DMS79 (cell line): ENCODE measurements at regions not wholly inside any gene's neighbourhood (a gene's known extent, or its start where the extent isn't known, plus 50 kb on each side); places are given as distances from the start of the nearest gene placed in this dataset.
"Not testable (repeated sequence)": the region's sequence is repeated elsewhere in the genome, so short reads cannot be mapped to it uniquely, and the experiment has no call there.

Experiments used
- DNase-seq: peaks from one replicate; lab custom pipeline; 2025; lab: John Stamatoyannopoulos, UW

DNA sequence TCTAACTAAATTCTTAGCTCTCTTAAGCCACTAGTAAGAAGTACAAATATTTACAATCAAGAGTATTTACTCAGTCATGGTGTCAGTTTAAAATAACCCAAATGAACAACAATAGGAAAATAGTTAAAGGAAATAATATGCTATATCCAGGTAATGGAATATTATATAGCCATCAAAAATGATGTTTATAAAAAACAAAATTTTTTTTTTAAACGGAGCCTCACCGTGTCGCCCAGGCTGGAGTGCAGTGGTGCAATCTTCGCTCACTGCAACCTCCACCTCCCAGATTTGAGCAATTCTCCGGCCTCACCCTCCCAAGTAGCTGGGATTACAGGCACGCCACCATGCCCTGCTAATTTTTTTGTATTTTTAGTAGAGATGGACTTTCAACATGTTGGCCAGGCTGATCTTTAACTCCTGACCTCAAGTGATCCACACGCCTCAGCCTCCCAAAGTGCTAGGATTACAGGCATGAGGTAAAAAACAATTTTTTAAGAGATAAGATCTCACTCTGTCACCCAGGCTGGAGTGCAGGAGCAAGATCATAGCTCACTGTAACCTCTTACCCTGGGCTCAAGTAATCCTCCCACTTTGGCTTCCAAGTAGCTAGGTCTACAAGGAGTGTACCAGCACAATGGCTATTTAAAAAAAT is 132.5 kb downstream of the NOC3L start:
- no peak for DNase-seq

DNA sequence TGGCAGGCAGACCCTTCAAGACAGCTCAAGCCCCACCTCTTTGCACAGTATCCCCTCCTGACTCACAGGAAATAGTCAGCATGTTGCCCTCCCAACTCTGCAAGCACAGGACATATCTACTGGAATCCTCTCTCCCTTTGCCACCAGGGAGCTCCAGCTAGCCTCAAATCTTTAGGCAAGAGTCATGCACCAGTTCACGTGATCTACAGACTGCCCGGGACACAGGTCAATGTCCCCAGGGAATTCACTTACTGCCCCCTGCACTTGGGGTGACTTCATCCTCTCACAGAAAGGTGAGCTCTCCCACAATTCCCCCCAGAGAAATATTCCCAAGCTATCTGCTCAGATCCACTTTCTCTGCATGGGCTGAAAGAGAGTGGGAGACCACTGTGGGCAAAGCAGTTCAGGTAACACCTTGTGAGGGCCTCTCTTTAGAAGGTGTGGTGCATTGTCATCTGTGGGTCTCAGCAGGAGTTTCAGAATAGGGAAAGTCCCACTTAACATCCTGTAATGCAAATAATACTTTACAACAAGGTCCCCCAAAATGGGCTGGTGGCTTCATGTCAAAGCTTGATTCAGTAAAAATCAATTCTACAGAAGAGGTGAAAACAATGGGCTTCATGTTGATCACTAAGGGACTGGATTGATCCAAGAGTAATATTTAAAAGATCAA is 129.9 kb downstream of the NOC3L start:
- DNase-seq, result no peak

GRCh38 chr10:94235461-94235860 is 127.3 kb downstream of the NOC3L start:
- DNase-seq, result no peak

DNA sequence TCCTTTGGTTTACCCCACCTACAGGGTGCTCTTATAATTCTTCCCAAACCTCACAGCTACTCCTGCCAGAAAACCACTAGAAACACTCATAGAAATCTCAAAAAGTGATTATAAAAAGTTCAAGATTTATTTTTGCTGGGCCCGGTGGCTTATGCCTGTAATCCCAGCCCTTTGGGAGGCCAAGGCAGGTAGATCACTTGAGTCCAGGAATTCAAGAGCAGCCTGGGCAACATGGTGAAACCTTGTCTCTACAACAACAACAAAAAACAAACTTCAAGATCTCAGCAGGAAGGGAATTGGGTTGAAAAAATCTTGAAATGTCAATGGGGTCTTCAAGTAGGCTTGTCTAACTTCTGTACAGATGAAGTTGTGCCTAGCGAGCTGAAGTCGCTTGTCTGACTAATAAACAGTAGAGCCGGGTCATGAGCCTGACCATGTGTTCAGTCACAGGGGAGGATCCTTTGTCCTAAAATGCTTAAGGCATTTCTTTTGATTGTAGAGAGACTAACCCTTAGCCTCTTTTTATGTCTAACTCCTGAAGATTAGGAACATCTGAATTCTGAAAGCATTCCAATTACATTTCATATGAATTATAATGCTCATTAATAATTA is 124.6 kb downstream of the NOC3L start:
- DNase-seq, result no peak

- no peak for DNase-seq
Measured at GRCh38 chr10:94239696-94240095, 123.0 kb downstream of the NOC3L start.

- no peak for DNase-seq
Measured at GRCh38 chr10:94240491-94240890, 122.2 kb downstream of the NOC3L start.

GRCh38 chr10:94240901-94241300 is 121.8 kb downstream of the NOC3L start:
- DNase-seq, result no peak

DNA sequence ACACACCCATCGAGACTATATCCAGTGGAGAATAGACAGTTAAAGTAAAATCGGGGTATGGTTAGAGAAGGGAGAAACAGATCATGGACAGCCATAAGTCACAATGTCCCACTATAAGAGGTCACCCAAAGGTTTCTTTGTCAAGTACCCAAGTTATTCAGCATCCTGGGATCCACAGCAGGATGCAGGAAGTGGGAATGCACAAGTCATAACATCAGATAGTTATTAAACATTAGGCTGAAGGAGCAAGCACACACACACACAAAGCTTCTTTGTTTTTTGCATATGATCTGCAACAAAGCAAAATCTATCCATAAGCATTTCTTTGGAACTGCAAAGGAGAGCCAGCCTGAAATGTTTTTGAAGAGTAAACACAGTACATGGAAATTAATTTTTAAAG is 111.6 kb downstream of the NOC3L start:
- no peak for DNase-seq

DNA sequence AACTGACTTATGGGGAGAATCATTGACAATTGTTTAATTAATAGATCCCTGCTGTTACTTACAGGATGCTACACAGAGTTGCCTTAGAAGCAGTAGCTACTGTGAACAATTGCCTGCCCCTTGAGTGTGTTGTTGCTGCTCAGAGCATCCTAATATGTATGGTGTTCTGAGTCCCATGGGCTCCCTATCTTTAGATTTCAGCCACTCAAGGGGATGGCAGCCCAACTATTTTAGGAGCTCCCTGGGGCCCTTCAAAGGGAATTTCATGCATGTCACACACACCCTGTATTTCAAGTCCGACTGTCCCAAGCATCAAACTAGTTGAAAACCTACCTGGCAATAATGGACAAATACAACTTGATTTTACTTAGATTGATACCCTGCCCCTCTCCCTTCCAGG is 111.2 kb downstream of the NOC3L start:
- no peak for DNase-seq

DNA sequence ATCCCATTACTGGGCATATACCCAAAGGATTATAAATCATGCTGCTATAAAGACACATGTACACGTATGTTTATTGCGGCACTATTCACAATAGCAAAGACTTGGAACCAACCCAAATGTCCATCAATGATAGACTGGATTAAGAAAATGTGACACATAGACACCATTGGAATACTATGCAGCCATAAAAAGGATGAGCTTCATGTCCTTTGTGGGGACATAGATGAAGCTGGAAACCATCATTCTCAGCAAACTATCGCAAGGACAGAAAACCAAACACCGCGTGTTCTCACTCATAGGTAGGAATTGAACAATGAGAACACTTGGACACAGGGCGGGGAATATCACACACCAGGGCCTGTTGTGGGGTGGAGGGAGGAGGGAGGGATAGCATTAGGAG is 105.3 kb downstream of the NOC3L start:
- DNase-seq, result not testable (repeated sequence)

DNA sequence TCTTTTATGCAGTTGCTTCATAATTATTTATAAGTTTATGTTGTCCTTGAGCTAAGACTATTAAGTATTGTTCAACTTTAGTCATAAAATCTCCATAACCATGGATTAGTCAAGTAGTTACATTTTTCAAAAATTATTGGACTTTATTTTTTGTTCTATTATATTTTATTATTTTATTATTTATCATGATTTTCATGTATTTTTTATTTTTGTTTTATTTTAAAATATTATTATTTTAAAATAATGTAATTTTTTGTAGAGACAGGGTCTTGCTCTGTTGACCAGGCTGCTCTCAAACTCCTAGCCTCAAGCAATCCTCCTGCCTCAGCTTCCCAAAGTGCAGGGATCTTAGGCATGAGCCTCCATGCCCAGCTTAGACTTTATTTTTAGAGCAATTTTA is 102.3 kb downstream of the NOC3L start:
- no peak for DNase-seq

GRCh38 chr10:94264085-94264484 is 98.7 kb downstream of the NOC3L start:
- no peak for DNase-seq

DNA sequence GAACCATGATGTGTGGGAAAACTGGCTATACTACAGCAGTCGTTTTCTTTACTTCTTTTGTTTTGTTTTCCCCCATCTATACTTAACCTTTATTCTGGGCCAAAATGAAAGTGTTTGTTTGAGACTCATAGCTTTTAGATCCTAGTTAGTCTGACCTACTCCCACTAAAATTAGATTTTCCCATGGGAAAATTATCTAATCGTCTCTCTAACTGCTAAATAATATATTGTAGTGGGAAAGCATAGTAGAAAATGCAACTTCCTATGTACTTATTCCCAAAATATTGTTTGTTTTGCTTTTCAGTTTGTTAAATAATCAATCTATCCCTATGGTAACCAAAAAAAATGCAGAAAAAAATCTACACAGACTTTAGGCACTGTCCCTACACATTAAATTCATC is 96.6 kb downstream of the NOC3L start:
- DNase-seq, result no peak

- no peak for DNase-seq
Measured at GRCh38 chr10:94268652-94269051, 94.1 kb downstream of the NOC3L start.

DNA sequence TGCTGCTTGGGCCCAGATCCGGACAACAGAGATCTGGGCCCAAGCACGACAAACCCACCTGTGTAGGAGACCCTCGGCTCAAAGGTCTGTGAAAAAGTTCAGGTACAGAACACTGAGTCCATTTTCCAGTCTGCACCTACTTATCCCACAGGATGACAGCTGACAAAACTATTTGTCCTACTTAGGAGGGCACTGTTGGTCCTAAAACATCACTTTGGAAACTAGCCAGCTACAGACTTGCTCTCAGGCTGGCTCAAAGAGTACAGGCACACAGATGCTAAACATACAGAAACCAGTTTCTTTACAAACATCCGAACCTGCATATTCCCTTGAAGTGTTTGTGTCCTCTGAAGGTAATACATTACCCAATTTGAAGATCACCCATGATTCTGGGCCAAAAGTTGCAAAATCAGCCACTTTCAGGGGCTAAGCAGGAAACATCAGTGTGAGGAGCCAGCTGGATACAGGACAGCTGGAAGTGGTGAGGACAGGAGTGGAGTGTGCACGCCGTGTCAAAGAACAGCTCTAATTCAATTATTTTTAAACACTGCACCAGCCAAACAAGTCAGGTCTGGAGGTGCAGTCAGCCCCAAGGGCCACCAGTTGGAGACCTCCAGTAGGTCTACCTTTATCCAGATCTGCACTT is 88.5 kb downstream of the NOC3L start:
- DNase-seq, result no peak

GRCh38 chr10:94276140-94276539 is 86.6 kb downstream of the NOC3L start:
- DNase-seq, result no peak

- DNase-seq, result no peak
Measured at GRCh38 chr10:94277450-94277849, 85.3 kb downstream of the NOC3L start.

GRCh38 chr10:94279835-94280709 is 82.7 kb downstream of the NOC3L start:
- DNase-seq, result no peak

DNA sequence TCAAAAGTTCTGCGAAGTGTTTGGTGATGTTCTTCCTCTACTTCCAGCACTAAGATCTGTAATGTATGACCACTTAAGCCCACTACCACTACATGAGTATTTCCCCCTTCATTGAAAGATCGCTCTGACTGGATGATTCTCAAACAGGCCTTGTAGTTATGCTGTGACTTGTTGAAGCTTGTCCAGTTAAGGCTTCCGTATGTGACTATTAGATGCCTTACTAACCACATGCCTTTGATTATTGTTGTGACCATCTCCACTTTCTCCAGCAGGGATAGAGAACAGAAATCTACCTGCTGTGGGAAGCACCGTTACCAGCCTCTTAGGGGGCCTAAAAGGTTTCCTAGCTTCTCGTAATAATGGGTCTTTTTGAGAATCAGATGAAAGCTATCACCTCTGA is 81.1 kb downstream of the NOC3L start:
- DNase-seq, result no peak

DNA sequence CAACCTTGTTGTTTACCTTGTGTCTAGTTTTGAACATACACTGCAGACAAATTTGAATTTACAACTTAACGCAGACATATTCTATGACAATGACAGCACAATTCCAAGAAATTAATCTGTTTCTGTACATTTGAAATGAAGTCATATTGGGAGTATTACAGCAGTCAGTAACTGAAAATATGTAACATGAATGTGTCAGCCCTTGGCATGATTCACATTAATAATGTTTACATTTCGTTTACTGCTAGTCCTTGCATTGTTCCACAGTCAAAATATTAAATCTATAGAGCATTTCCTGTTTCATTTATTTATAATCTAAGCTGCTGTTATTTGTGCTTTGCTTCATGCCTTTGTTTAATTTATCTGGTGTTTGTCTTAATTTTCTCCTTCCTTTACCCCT is 80.4 kb downstream of the NOC3L start:
- DNase-seq, result no peak
